Gastrocnemius medialis (tissue), 4 donors: ENCODE measurements at regions not wholly inside any gene's neighbourhood (a gene's known extent, or its start where the extent isn't known, plus 50 kb on each side); places are given as distances from the start of the nearest gene placed in this dataset.

Experiments used
- POLR2A ChIP-seq, 2 donors: fragments of 450-650 bp; IDR thresholded peaks; one replicate each; pipeline ENCODE4 v1.6.1; 2017; ENCODE audit warnings: antibody characterized with exemption in 2 of 2, mild to moderate bottlenecking in 2 of 2, moderate library complexity in 2 of 2
- TF ChIP-seq, protein P1 (sequence below), 5 experiments: fragments of 450-650 bp in 3 of 5; fragments of 200-600 bp in 2 of 5; sonication (generic) in 2 of 5; IDR thresholded peaks in 4 of 5; conservative IDR thresholded peaks in 1 of 5; 1 replicate in 4 of 5; 2 replicates in 1 of 5; pipeline ENCODE4 v1.5.1; 2016 to 2019; ENCODE audit warnings: antibody characterized with exemption in 5 of 5, mild to moderate bottlenecking in 3 of 5, moderate library complexity in 3 of 5

DNA sequence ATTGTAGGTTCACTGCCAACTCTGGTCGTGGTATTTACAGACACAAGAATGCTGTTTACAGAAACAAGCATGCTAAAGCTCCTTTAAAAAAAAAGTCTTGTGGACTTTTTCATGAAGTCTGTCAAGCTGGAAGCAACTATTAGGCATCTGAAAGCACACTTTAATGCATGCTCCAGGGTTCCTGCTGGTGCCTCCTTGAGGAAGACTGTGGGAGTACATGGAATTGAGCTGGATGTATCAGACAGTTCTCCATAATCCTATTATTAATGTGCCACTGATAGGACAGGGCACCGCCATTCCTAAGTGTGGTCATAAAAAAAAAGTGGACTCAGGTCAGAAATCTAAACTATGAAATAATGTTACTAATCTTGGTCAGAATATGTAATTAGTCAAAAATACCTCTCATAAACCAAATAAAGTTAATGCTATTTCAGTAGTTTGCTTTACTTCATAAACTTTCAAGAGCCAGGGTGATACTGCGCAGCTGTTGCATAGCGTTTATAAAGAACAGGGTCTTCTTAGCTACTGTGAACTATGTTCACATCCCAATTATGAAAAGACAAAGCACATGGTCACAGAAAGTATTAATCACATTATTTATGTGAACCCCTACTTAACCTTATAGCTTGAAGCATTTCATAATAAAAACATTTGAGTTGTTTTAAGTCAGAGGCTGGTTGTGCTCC is 390.8 kb upstream of the PTGER4 start:
- TF ChIP-seq, protein P1, sequence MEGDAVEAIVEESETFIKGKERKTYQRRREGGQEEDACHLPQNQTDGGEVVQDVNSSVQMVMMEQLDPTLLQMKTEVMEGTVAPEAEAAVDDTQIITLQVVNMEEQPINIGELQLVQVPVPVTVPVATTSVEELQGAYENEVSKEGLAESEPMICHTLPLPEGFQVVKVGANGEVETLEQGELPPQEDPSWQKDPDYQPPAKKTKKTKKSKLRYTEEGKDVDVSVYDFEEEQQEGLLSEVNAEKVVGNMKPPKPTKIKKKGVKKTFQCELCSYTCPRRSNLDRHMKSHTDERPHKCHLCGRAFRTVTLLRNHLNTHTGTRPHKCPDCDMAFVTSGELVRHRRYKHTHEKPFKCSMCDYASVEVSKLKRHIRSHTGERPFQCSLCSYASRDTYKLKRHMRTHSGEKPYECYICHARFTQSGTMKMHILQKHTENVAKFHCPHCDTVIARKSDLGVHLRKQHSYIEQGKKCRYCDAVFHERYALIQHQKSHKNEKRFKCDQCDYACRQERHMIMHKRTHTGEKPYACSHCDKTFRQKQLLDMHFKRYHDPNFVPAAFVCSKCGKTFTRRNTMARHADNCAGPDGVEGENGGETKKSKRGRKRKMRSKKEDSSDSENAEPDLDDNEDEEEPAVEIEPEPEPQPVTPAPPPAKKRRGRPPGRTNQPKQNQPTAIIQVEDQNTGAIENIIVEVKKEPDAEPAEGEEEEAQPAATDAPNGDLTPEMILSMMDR (IDR thresholded peaks at IDR 0.05 in 4 of 5, conservative IDR thresholded peaks at IDR 0.05 in 1 of 5), result no peak
- no peak for TF ChIP-seq POLR2A (IDR thresholded peaks at IDR 0.05)
